ENCODE measurements at regions not wholly inside any gene's neighbourhood (a gene's known extent, or its start where the extent isn't known, plus 50 kb on each side); places are given as distances from the start of the nearest gene placed in this dataset.

- no peak for DNase-seq (ENCODE audit: extremely low spot score)
- ChIA-PET POLR2A (no interaction called here), CTCF (interaction anchor here (0.7 kb wide), 1 partner anchor 37 kb away, joined by 3 read pairs; no protein-coding TSS in a partner anchor)
- TF ChIP-seq CTCF (IDR thresholded peaks at IDR 0.05; ENCODE audit: control extremely low read depth, extremely low read depth, low read depth, missing control alignments), result no peak
Measured at GRCh38 chr6:74656453-74656852, 549.4 kb downstream of the COL12A1 start.

GRCh38 chr6:74654296-74654695 lies 551.6 kb downstream of the COL12A1 start:
- ChIA-PET POLR2A (no interaction called here), CTCF (interaction anchor here (1.4 kb wide), 1 partner anchor 16 kb away, joined by 3 read pairs; no protein-coding TSS in a partner anchor)
- no peak for TF ChIP-seq CTCF (IDR thresholded peaks at IDR 0.05; ENCODE audit: control extremely low read depth, extremely low read depth, low read depth, missing control alignments)
- no peak for DNase-seq (ENCODE audit: extremely low spot score)

- DNase-seq (ENCODE audit: extremely low spot score), result no peak
- POLR2A ChIA-PET, result no interaction called here
- TF ChIP-seq CTCF (IDR thresholded peaks at IDR 0.05; ENCODE audit: control extremely low read depth, extremely low read depth, low read depth, missing control alignments), result no peak
- CTCF ChIA-PET, result interaction anchor here (1.2 kb wide), 1 partner anchor 8 kb away, joined by 5 read pairs; no protein-coding TSS in a partner anchor
Measured at GRCh38 chr6:74651948-74652842, 553.7 kb downstream of the COL12A1 start.

GRCh38 chr6:74650668-74651067 lies 555.2 kb downstream of the COL12A1 start:
- CTCF ChIA-PET, result no interaction called here
- TF ChIP-seq CTCF (IDR thresholded peaks at IDR 0.05; ENCODE audit: control extremely low read depth, extremely low read depth, low read depth, missing control alignments), result no peak
- POLR2A ChIA-PET, result no interaction called here
- no peak for DNase-seq (ENCODE audit: extremely low spot score)

GRCh38 chr6:74646461-74646860 lies 559.4 kb downstream of the COL12A1 start:
- DNase-seq (ENCODE audit: extremely low spot score), result no peak
- ChIA-PET POLR2A (no interaction called here), CTCF (no interaction called here)
- TF ChIP-seq CTCF (IDR thresholded peaks at IDR 0.05; ENCODE audit: control extremely low read depth, extremely low read depth, low read depth, missing control alignments), result no peak

GRCh38 chr6:74645108-74645849 lies 560.6 kb downstream of the COL12A1 start:
- no peak for TF ChIP-seq CTCF (IDR thresholded peaks at IDR 0.05; ENCODE audit: control extremely low read depth, extremely low read depth, low read depth, missing control alignments)
- no peak for DNase-seq (ENCODE audit: extremely low spot score)
- CTCF ChIA-PET, result no interaction called here
- POLR2A ChIA-PET, result no interaction called here

Measured in GM10248 (cell line).